NCI-H2107 treated with DMSO at 0.1 percent for 48 hours (cell line): ENCODE measurements at regions not wholly inside any gene's neighbourhood (a gene's known extent, or its start where the extent isn't known, plus 50 kb on each side); places are given as distances from the start of the nearest gene placed in this dataset.

ENCODE experiments used
- DNase-seq: peaks from one replicate; lab custom pipeline; 2025; ENCODE audit not compliant: unreplicated experiment; lab: John Stamatoyannopoulos, UW

- DNase-seq = no peak
These were observed 118.1 kb upstream of the MAFB start for GRCh38 chr20:40806929-40807820.

- DNase-seq = no peak
These were observed 118.8 kb upstream of the MAFB start for GRCh38 chr20:40807821-40808170.

DNA sequence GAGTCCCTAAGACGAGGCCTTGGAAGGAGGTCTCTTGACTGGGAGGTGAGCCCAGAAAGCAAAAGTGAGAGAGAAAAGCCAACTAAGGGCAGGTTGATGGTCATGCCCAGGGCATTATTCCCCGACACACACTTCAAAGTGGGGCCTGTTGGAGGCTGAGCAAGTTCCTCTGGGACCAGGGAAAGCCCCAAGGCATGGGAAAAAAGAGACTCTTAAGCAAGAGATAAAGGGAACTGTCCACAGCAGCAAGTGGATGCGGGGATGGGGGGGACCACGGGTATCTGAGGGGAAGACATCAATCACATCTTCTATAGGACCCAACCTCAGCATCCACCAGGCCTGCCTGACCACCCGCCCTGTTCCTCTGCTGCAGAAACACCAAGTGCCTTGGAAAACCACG lies 119.9 kb upstream of the MAFB start:
- DNase-seq = no peak

DNA sequence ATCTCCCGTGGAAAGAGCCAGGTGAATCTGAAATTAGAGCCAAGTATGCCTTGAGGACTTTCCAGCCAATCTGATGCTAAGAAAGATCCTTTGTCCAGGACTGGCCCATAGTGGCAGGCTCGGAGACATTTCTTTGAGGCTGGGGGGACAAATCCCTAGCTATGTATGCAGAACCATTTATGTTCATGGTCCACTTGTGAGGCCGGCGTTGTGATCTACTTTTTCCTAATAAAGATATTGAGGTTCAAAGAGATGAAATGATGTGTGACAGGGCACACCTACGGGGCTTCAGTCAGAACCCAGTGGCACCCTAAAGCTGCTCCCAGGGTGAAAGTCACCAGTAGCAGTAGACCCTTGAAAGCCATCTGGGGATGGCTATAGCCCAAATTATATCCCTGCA lies 120.3 kb upstream of the MAFB start:
- no peak for DNase-seq

GRCh38 chr20:40810332-40811000 lies 121.4 kb upstream of the MAFB start:
- DNase-seq = no peak

DNA sequence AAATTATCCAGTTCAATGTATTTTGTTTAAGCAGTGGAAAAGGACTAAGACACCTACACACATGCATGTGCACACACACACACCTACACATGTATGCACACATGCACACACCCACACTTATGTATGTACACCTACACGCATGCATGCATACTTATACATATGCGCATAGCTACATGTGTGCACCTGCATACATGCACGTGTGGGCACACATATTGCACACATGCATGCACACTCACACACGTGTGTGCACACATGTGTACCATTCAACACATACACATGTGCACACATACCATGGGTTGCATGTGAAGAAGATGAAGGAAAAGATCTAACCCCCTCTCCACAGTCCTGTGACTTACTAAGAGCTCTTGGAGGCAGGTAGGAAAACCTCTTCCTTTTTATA lies 122.0 kb upstream of the MAFB start:
- DNase-seq = no peak

- DNase-seq = no peak
These were observed 122.8 kb upstream of the MAFB start for GRCh38 chr20:40811660-40812414.

GRCh38 chr20:40812415-40812925 lies 123.4 kb upstream of the MAFB start:
- no peak for DNase-seq

- DNase-seq = no peak
These were observed 124.0 kb upstream of the MAFB start for GRCh38 chr20:40813029-40813431.

GRCh38 chr20:40813708-40814630 lies 124.9 kb upstream of the MAFB start:
- no peak for DNase-seq

DNA sequence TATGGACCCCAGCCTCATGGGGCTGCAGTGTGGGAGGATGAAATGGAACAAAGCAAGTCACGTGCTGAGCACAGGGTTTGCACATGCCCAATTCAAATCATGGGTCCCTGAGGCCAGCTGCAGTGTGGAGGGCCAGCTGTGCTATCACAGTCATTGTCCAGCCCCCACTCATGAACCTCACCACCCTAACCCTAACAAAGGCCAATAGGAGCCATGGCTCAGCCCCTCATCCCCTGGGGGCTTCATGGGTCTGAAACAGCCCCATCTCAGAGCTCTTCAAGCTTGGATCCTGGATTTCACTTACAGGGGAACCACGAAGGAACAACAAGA lies 125.6 kb upstream of the MAFB start:
- no peak for DNase-seq

DNA sequence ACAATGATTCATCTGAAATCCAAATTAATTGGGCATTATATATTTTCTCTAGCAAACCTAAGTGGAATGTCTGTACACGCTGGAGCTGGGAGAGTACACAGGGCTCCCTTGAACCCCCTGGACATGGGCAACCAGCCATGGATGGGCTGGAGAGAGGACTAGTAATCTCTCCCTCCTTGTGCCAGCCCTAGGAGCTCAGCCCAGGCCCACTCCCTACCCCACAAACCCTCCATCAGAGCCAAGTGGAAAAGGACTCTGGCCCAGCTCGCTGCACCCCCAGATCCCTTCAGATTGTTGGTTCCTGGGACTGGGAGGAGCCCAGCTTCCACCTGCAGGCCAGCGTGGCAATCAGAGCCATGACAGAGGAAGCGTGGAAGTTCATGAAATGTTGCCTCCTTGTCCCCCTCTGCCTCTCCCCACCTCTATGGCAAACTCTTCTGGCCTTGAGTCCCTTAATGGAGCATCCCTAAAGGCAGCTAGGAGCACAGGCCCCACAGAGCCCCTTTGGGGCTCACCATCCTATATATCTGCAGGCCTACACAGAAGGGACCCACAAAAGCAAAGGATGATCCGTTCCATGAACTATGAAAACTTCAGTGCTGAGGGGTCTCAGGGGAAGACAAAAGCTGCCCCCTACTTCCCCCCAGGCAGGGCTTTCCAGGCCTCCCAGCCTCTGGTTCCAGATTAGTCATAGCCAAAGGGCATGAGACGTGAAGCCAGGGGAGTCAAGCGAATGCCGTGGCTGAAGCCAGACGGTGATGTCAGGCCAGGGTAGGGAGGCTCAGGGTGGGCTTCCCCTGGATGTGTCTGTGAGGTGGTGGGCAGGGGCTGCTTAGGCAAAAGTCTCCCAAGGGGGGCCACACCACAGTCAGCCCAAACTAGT lies 126.4 kb upstream of the MAFB start:
- no peak for DNase-seq

DNA sequence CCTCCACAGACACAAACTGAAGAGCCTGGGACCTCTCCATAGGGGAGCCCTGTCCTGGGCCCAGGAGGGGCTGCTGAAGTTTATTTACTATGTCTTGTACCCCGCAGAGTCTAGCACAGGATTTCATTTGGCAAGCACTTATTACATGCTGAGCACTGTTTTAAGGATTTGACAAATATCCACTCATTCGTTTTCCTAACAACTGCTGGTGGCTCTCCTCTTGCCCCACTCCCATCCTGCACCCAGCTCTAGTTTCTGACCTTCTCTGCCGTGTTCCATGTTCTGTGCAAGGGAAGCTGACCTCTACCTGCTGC lies 127.0 kb upstream of the MAFB start:
- DNase-seq = no peak

- DNase-seq = no peak
These were observed 132.4 kb upstream of the MAFB start for GRCh38 chr20:40821429-40821828.

- DNase-seq = no peak
These were observed 137.7 kb upstream of the MAFB start for GRCh38 chr20:40826699-40827098.

DNA sequence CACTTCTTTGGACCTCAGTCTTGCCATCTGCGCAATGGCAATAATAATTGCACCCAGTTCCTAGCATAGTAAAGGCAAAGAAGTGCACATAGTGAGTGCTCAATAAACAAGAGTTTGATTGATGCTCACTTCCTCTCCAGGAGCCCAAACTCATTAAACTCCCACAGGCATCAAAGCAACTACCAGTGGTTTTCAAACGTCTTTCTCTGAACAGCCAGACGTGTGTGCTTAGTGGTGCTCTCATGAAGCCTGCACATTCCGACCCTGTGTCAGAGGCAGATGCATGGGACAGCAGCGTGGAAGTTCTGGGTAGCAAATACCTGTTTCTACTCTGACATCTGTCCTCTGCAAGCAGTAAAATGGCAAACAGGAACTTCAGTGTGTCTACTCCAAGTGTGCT lies 146.3 kb upstream of the MAFB start:
- DNase-seq = no peak

DNA sequence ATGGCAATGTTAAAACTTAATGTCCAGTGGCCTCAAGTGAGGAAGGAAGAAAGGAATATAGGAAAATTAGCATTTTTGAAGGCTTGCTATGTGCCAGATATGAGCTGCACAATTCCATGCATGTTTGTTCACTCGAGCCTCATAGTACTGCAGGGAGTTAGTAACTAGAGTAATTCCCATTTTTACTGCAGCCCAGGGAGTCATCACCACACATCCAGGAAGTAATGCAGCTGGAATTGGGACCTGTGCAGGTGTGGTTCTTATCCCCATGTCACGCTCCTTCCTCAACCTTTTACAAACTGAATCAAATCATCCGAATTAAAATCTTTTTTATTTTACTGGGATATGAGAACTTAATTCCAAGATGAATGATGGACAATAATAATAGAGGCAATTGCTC lies 149.5 kb upstream of the MAFB start:
- no peak for DNase-seq

- DNase-seq = no peak
These were observed 154.2 kb upstream of the MAFB start for GRCh38 chr20:40843251-40843650.

GRCh38 chr20:40844332-40844731 lies 155.3 kb upstream of the MAFB start:
- DNase-seq = no peak

GRCh38 chr20:40848096-40848495 lies 159.1 kb upstream of the MAFB start:
- no peak for DNase-seq
